Mesendoderm (in vitro differentiated cells): ENCODE measurements at regions not wholly inside any gene's neighbourhood (a gene's known extent, or its start where the extent isn't known, plus 50 kb on each side); places are given as distances from the start of the nearest gene placed in this dataset.

Source experiments
- DNase-seq: peaks from one replicate; pipeline ENCODE4 v3.0.0; 2013
- H2AK5ac ChIP-seq: 2 replicates; pipeline ENCODE4 v1.6.1; 2013; ENCODE audit warnings: low read length, inconsistent platforms
- H2BK120ac ChIP-seq: 2 replicates; pipeline ENCODE4 v1.6.1; 2013; ENCODE audit warnings: low read depth, mild to moderate bottlenecking, low read length, moderate library complexity, mixed read lengths
- H2BK15ac ChIP-seq: replicated peaks from 2 replicates; pipeline ENCODE4 v1.6.1; 2013; ENCODE audit warnings: low read depth, mild to moderate bottlenecking, moderate library complexity
- H2BK5ac ChIP-seq: 2 replicates; pipeline ENCODE4 v1.6.1; 2013; ENCODE audit warnings: low read length, inconsistent platforms
- H3K18ac ChIP-seq: 2 replicates; pipeline ENCODE4 v1.6.1; 2013; ENCODE audit warnings: mild to moderate bottlenecking, low read length, mixed read lengths
- H3K23ac ChIP-seq: one replicate; pipeline ENCODE4 v1.6.1; 2013; ENCODE audit warnings: low read length
- H3K27ac ChIP-seq: 2 replicates; pipeline ENCODE4 v1.5.1; 2013; ENCODE audit warnings: low read depth, mild to moderate bottlenecking, inconsistent platforms, low read length, moderate library complexity
- H3K27me3 ChIP-seq: 2 replicates; pipeline ENCODE4 v1.6.1; 2013; ENCODE audit warnings: low read length, control low read depth, mild to moderate bottlenecking, inconsistent platforms; ENCODE audit not compliant: insufficient read depth, poor library complexity
- H3K36me3 ChIP-seq: 2 replicates; pipeline ENCODE4 v1.6.1; 2013; ENCODE audit warnings: low read length, inconsistent platforms; ENCODE audit not compliant: control insufficient read depth, insufficient read depth
- H3K4ac ChIP-seq: one replicate; pipeline ENCODE4 v1.6.1; 2013; ENCODE audit warnings: low read depth, mild to moderate bottlenecking, low read length, moderate library complexity
- H3K4me1 ChIP-seq: 2 replicates; pipeline ENCODE4 v1.6.1; 2013; ENCODE audit warnings: low read depth, low read length, inconsistent platforms; ENCODE audit not compliant: control insufficient read depth
- H3K4me2 ChIP-seq: 2 replicates; pipeline ENCODE4 v1.6.1; 2013; ENCODE audit warnings: low read length
- H3K4me3 ChIP-seq: 2 replicates; pipeline ENCODE4 v1.5.1; 2013; ENCODE audit warnings: mild to moderate bottlenecking, low read length
- H3K56ac ChIP-seq: one replicate; pipeline ENCODE4 v1.6.1; 2013; ENCODE audit warnings: low read length
- H3K79me1 ChIP-seq: 2 replicates; pipeline ENCODE4 v1.6.1; 2013; ENCODE audit warnings: low read length, inconsistent platforms
- H3K79me2 ChIP-seq: 2 replicates; pipeline ENCODE4 v1.6.1; 2013; ENCODE audit warnings: mild to moderate bottlenecking, low read length; ENCODE audit not compliant: control insufficient read depth, insufficient read depth
- H3K9ac ChIP-seq: 2 replicates; pipeline ENCODE4 v1.6.1; 2013; ENCODE audit warnings: low read length, inconsistent platforms
- H4K5ac ChIP-seq: one replicate; pipeline ENCODE4 v1.6.1; 2013; ENCODE audit warnings: low read length
- H4K8ac ChIP-seq: one replicate; pipeline ENCODE4 v1.6.1; 2013; ENCODE audit warnings: low read depth, mild to moderate bottlenecking, control low read depth, low read length, moderate library complexity
- WGBS: extraction: QIAGEN DNeasy Blood & Tissue Kit; methylation state at CpG from one replicate; pipeline ENCODE4 v1.1.7; 2013; ENCODE audit warnings: low lambda C conversion rate, missing lambda C conversion rate; ENCODE audit not compliant: insufficient coverage; ENCODE audit errors: extremely low coverage; 5-methylcytosine and 5-hydroxymethylcytosine counted together

GRCh38 chr1:23625929-23626535 lies 65.6 kb upstream of the RPL11 start:
- no peak overlapping the region for H3K4me2 ChIP-seq

GRCh38 chr1:23625459-23625858 lies 66.1 kb upstream of the RPL11 start:
- Histone ChIP-seq H3K4me1 (peaks cover 6% of the 10 kb centered on the region), H3K4me3 (no peak overlapping the region), H3K79me1 (no peaks in the 10 kb centered on the region), H3K27me3 (no peaks in the 10 kb centered on the region), H2BK15ac (no peak overlapping the region), H3K56ac (no peak overlapping the region), H2BK5ac (no peak overlapping the region), H3K9ac (no peak overlapping the region), H3K36me3 (no peaks in the 10 kb centered on the region), H3K4me2 (no peak overlapping the region), H4K5ac (no peak overlapping the region), H4K8ac (no peak overlapping the region), H2BK120ac (no peak overlapping the region), H3K27ac (no peak overlapping the region), H3K4ac (no peak overlapping the region), H3K79me2 (no peaks in the 10 kb centered on the region), H2AK5ac (no peak overlapping the region), H3K18ac (no peak overlapping the region), H3K23ac (no peak overlapping the region)
- no peak for DNase-seq
- WGBS = no CpG with 5 or more reads among the region's 4 CpGs

More at GRCh38 chr1:23625929-23626535, 65.6 kb upstream of the RPL11 start:
- no peak overlapping the region for H2BK15ac ChIP-seq
- no peak overlapping the region for H2BK120ac ChIP-seq
- no peak overlapping the region for H3K4ac ChIP-seq
- H3K36me3 ChIP-seq = no peaks in the 10 kb centered on the region
- H4K5ac ChIP-seq = no peak overlapping the region
- H3K27ac ChIP-seq = no peak overlapping the region
- no peak overlapping the region for H4K8ac ChIP-seq
- no peak overlapping the region for H3K18ac ChIP-seq
- WGBS = no CpG with 5 or more reads among the region's 1 CpG
- H3K4me1 ChIP-seq = peaks cover 6% of the 10 kb centered on the region
- H2BK5ac ChIP-seq = no peak overlapping the region
- H3K23ac ChIP-seq = no peak overlapping the region
- H2AK5ac ChIP-seq = no peak overlapping the region
- H3K27me3 ChIP-seq = no peaks in the 10 kb centered on the region
- no peak for DNase-seq
- no peaks in the 10 kb centered on the region for H3K79me2 ChIP-seq
- no peak overlapping the region for H3K56ac ChIP-seq
- no peak overlapping the region for H3K4me3 ChIP-seq
- no peak overlapping the region for H3K9ac ChIP-seq
- H3K79me1 ChIP-seq = no peaks in the 10 kb centered on the region

GRCh38 chr1:23624440-23624839 lies 65.1 kb upstream of the ID3 start:
- H3K4me2 ChIP-seq = no peak overlapping the region
- no peak overlapping the region for H3K27ac ChIP-seq
- no peak overlapping the region for H4K5ac ChIP-seq
- no peak overlapping the region for H3K18ac ChIP-seq
- no CpG with 5 or more reads among the region's 4 CpGs for WGBS
- H2BK5ac ChIP-seq = no peak overlapping the region
- no peak overlapping the region for H3K9ac ChIP-seq
- H3K4ac ChIP-seq = no peak overlapping the region
- H3K4me1 ChIP-seq = peaks cover 6% of the 10 kb centered on the region
- H3K56ac ChIP-seq = no peak overlapping the region
- H3K23ac ChIP-seq = no peak overlapping the region
- H3K79me2 ChIP-seq = no peaks in the 10 kb centered on the region
- H4K8ac ChIP-seq = no peak overlapping the region
- H3K36me3 ChIP-seq = no peaks in the 10 kb centered on the region
- H2BK15ac ChIP-seq = no peak overlapping the region
- H2AK5ac ChIP-seq = no peak overlapping the region
- H3K4me3 ChIP-seq = no peak overlapping the region
- H3K27me3 ChIP-seq = no peaks in the 10 kb centered on the region
- DNase-seq = no peak
- H2BK120ac ChIP-seq = no peak overlapping the region
- H3K79me1 ChIP-seq = no peaks in the 10 kb centered on the region

- no peak overlapping the region for H3K23ac ChIP-seq
- H3K56ac ChIP-seq = no peak overlapping the region
- H4K5ac ChIP-seq = no peak overlapping the region
- no peaks in the 10 kb centered on the region for H3K79me2 ChIP-seq
- H2AK5ac ChIP-seq = no peak overlapping the region
- no peak overlapping the region for H2BK5ac ChIP-seq
- H3K36me3 ChIP-seq = no peaks in the 10 kb centered on the region
- no peak overlapping the region for H3K4ac ChIP-seq
- H2BK15ac ChIP-seq = no peak overlapping the region
- no peak overlapping the region for H3K4me3 ChIP-seq
- H3K27me3 ChIP-seq = no peaks in the 10 kb centered on the region
- H3K9ac ChIP-seq = no peak overlapping the region
- H2BK120ac ChIP-seq = no peak overlapping the region
- no peak overlapping the region for H3K27ac ChIP-seq
- WGBS = no CpG with 5 or more reads among the region's 4 CpGs
- H3K18ac ChIP-seq = no peak overlapping the region
- no peaks in the 10 kb centered on the region for H3K4me1 ChIP-seq
- H3K79me1 ChIP-seq = no peaks in the 10 kb centered on the region
- H3K4me2 ChIP-seq = no peak overlapping the region
- no peak for DNase-seq
- H4K8ac ChIP-seq = no peak overlapping the region
Observed at GRCh38 chr1:23622284-23622683, 63.0 kb upstream of the ID3 start.

DNA sequence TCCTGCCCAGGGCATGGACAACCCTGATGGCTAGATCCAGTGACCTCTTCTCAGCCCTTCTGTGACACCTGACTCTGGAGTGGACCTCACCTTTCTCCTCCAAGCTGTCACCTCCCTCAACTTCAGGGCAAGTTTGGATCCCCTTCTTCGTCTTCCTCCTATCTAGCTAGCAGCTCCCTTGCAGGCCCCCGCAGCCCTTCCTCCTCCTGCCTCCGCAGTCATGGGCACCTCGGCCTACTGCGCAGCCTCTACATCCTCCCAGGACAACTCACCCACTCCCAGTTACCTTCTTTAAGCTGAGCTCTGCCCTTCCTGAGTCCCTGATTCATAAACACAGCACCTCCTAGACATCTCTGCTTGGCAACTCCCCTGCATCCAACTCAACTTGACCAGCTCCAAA lies 61.3 kb upstream of the ID3 start:
- WGBS = no CpG with 5 or more reads among the region's 5 CpGs
- H2BK5ac ChIP-seq = no peak overlapping the region
- no peaks in the 10 kb centered on the region for H3K36me3 ChIP-seq

More for the DNA sequence above, 61.3 kb upstream of the ID3 start:
- Histone ChIP-seq H3K4ac (no peak overlapping the region), H3K56ac (no peak overlapping the region), H3K18ac (no peak overlapping the region), H3K4me3 (no peak overlapping the region), H3K79me2 (no peaks in the 10 kb centered on the region), H3K27me3 (no peaks in the 10 kb centered on the region), H3K23ac (no peak overlapping the region), H3K4me1 (no peaks in the 10 kb centered on the region), H4K5ac (no peak overlapping the region), H2BK120ac (no peak overlapping the region), H3K27ac (no peak overlapping the region), H4K8ac (no peak overlapping the region), H3K79me1 (no peaks in the 10 kb centered on the region), H2AK5ac (no peak overlapping the region), H2BK15ac (no peak overlapping the region), H3K9ac (no peak overlapping the region), H3K4me2 (no peak overlapping the region)
- no peak for DNase-seq
